ENCODE measurements at regions not wholly inside any gene's neighbourhood (a gene's known extent, or its start where the extent isn't known, plus 50 kb on each side); places are given as distances from the start of the nearest gene placed in this dataset.

DNA sequence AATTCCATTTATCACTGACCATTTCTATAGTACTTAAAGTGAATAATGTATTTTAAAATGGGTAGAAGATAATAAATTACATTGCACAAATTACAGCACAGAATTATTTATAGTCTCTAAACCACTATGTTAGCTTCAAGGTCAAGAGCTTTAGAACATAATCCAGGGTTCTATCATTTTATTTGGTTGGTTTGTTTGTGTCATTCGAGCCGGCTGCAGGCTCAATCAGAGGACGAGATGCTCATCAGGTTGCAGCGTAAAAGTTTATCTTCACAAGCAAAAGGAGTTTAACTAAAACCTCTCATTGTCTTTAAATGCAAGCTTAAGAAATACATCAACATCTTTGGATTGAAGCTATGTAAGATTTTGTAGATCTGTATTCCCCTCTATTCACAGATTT is 523.8 kb downstream of the EFNA5 start:
- Mint-ChIP-seq H3K27ac (no peak overlapping the region), H3K4me1 (no peaks in the 10 kb centered on the region), H3K27me3 (no peaks in the 10 kb centered on the region), H3K4me3 (no peak overlapping the region), H3K9me3 (ENCODE audit: insufficient read depth) (no peaks in the 10 kb centered on the region)
- H4K20me1 ChIP-seq (ENCODE audit: control insufficient read depth, insufficient read depth, low read length, poor library complexity, severe bottlenecking) = no peaks in the 10 kb centered on the region
- no CpG with 5 or more reads among the region's 4 CpGs for WGBS (ENCODE audit: insufficient coverage)
- intact Hi-C loops (cut with micrococcal nuclease) = no loop called here
- no peaks in the 10 kb centered on the region for H3K4me1 ChIP-seq (ENCODE audit: control insufficient read depth in 2 of 2, insufficient read depth in 2 of 2, low read length in 2 of 2)
- no peak for ATAC-seq (ENCODE audit: low read depth)
- H3K9me3 ChIP-seq (ENCODE audit: control extremely low read depth in 1 of 3, control insufficient read depth in 2 of 3, insufficient read depth in 1 of 3, low read length in 2 of 3) = no peaks in the 10 kb centered on the region
- no peak overlapping the region for H3K4me3 ChIP-seq (ENCODE audit: control extremely low read depth in 1 of 5, extremely low read depth in 1 of 5, insufficient read depth in 1 of 5, low read depth in 2 of 5, low read length in 4 of 5)
- H3K27me3 ChIP-seq (replicated peaks in 1 of 4; ENCODE audit: control extremely low read depth in 1 of 4, control insufficient read depth in 3 of 4, insufficient read depth in 4 of 4, low read length in 3 of 4) = no peaks in the 10 kb centered on the region
- H3K79me2 ChIP-seq (ENCODE audit: control insufficient read depth, insufficient read depth, low read length) = no peaks in the 10 kb centered on the region
- H2AFZ ChIP-seq (ENCODE audit: insufficient read depth, low read depth, low read length, poor library complexity, severe bottlenecking) = no peak overlapping the region
- ChIA-PET POLR2A (no interaction called here), CTCF (no interaction called here)
- DNase-seq = no peak
- H3K9ac ChIP-seq (ENCODE audit: low read length) = no peak overlapping the region
- TF ChIP-seq, protein P1, sequence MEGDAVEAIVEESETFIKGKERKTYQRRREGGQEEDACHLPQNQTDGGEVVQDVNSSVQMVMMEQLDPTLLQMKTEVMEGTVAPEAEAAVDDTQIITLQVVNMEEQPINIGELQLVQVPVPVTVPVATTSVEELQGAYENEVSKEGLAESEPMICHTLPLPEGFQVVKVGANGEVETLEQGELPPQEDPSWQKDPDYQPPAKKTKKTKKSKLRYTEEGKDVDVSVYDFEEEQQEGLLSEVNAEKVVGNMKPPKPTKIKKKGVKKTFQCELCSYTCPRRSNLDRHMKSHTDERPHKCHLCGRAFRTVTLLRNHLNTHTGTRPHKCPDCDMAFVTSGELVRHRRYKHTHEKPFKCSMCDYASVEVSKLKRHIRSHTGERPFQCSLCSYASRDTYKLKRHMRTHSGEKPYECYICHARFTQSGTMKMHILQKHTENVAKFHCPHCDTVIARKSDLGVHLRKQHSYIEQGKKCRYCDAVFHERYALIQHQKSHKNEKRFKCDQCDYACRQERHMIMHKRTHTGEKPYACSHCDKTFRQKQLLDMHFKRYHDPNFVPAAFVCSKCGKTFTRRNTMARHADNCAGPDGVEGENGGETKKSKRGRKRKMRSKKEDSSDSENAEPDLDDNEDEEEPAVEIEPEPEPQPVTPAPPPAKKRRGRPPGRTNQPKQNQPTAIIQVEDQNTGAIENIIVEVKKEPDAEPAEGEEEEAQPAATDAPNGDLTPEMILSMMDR (IDR thresholded peaks at IDR 0.05) = no peak
- no peak for TF ChIP-seq EZH2 (IDR thresholded peaks at IDR 0.05; ENCODE audit: borderline replicate concordance, insufficient read depth, low read depth, low read length, poor library complexity, severe bottlenecking)
- no peak overlapping the region for H3K4me2 ChIP-seq (replicated peaks; ENCODE audit: low read depth, low read length, poor library complexity, severe bottlenecking)
- H3K36me3 ChIP-seq (replicated peaks in 1 of 2; ENCODE audit: control extremely low read depth in 1 of 2, control insufficient read depth in 1 of 2, extremely low read depth in 1 of 2, insufficient read depth in 2 of 2, low read length in 1 of 2) = no peaks in the 10 kb centered on the region
- no peak overlapping the region for H3K27ac ChIP-seq (ENCODE audit: low read length in 2 of 2)

DNA sequence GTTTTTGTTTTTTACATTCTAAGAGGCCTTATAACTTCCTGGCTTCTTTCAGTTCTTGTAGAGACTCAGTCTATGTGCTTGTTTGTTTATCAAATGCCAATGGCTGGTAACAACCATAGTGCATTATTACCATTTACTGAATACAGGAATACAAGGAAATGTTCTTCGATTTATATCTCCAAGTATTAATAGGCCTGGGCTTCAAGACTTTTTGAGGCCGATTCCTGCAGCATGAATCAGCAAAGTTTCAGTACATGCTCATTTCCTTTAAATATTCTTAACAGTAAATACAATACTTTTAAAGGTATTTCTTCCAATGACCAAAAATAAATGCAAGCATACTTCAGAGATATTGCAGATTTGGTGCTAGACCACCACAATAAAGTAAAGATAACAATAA is 535.3 kb downstream of the EFNA5 start:
- Histone ChIP-seq H3K79me2 (ENCODE audit: control insufficient read depth, insufficient read depth, low read length) (no peaks in the 10 kb centered on the region), H2AFZ (ENCODE audit: insufficient read depth, low read depth, low read length, poor library complexity, severe bottlenecking) (no peak overlapping the region), H3K9me3 (ENCODE audit: control extremely low read depth in 1 of 3, control insufficient read depth in 2 of 3, insufficient read depth in 1 of 3, low read length in 2 of 3) (no peaks in the 10 kb centered on the region), H3K36me3 (replicated peaks in 1 of 2; ENCODE audit: control extremely low read depth in 1 of 2, control insufficient read depth in 1 of 2, extremely low read depth in 1 of 2, insufficient read depth in 2 of 2, low read length in 1 of 2) (no peaks in the 10 kb centered on the region), H3K4me1 (ENCODE audit: control insufficient read depth in 2 of 2, insufficient read depth in 2 of 2, low read length in 2 of 2) (no peaks in the 10 kb centered on the region), H3K4me2 (replicated peaks; ENCODE audit: low read depth, low read length, poor library complexity, severe bottlenecking) (no peak overlapping the region), H3K4me3 (ENCODE audit: control extremely low read depth in 1 of 5, extremely low read depth in 1 of 5, insufficient read depth in 1 of 5, low read depth in 2 of 5, low read length in 4 of 5) (no peak overlapping the region), H3K9ac (ENCODE audit: low read length) (no peak overlapping the region), H3K27me3 (replicated peaks in 1 of 4; ENCODE audit: control extremely low read depth in 1 of 4, control insufficient read depth in 3 of 4, insufficient read depth in 4 of 4, low read length in 3 of 4) (no peaks in the 10 kb centered on the region), H4K20me1 (ENCODE audit: control insufficient read depth, insufficient read depth, low read length, poor library complexity, severe bottlenecking) (no peaks in the 10 kb centered on the region), H3K27ac (ENCODE audit: low read length in 2 of 2) (no peak overlapping the region)
- Mint-ChIP-seq H3K4me3 (no peak overlapping the region), H3K9me3 (ENCODE audit: insufficient read depth) (peaks cover 4% of the 10 kb centered on the region), H3K27me3 (no peaks in the 10 kb centered on the region), H3K27ac (no peak overlapping the region), H3K4me1 (no peaks in the 10 kb centered on the region)
- WGBS (ENCODE audit: insufficient coverage) = no CpG with 5 or more reads among the region's 2 CpGs
- no peak for ATAC-seq (ENCODE audit: low read depth)
- CTCF ChIA-PET = no interaction called here
- DNase-seq = no peak
- intact Hi-C loops (cut with micrococcal nuclease) = no loop called here
- TF ChIP-seq EZH2 (IDR thresholded peaks at IDR 0.05; ENCODE audit: borderline replicate concordance, insufficient read depth, low read depth, low read length, poor library complexity, severe bottlenecking) = no peak
- TF ChIP-seq, protein P1 (IDR thresholded peaks at IDR 0.05) = no peak
- POLR2A ChIA-PET = no interaction called here
